NCI-H1930 (cell line): ENCODE measurements at regions not wholly inside any gene's neighbourhood (a gene's known extent, or its start where the extent isn't known, plus 50 kb on each side); places are given as distances from the start of the nearest gene placed in this dataset.
"Not testable (repeated sequence)": the region's sequence is repeated elsewhere in the genome, so short reads cannot be mapped to it uniquely, and the experiment has no call there.

ENCODE experiments used
- DNase-seq, 2 experiments: peaks; one replicate each; lab custom pipeline; 2025; lab: John Stamatoyannopoulos, UW

DNA sequence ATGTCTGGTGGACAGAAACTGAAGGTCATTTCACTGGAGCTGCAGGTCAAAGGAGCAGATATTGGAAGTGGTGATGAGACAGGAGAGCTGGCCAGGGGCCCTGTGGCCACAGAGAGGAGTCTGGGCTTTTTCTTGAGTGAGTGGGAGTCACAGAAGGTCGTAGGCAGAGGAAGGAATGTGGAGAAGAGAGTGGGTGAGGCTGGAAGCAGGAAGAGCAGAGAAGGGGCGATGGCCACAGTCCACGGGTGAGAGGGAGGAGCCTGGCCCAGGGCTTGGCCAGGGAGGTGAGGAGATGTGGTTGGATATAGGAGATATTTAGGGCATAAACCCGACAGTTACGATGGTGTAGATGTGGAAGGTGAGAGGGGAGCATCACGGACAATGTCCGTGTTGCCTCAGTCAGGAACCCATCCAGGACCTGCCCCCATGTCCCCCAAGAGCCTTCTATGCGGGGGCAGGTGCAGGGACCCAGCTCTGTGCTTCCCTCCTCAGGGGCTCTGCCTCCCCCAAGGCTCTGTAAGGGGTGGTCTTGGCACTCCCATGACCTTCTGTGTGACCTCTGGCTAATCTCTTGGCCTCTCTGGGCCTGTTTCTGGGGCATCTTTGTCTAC, 150.5 kb upstream of the PTPN1 start:
- DNase-seq: no peak

DNA sequence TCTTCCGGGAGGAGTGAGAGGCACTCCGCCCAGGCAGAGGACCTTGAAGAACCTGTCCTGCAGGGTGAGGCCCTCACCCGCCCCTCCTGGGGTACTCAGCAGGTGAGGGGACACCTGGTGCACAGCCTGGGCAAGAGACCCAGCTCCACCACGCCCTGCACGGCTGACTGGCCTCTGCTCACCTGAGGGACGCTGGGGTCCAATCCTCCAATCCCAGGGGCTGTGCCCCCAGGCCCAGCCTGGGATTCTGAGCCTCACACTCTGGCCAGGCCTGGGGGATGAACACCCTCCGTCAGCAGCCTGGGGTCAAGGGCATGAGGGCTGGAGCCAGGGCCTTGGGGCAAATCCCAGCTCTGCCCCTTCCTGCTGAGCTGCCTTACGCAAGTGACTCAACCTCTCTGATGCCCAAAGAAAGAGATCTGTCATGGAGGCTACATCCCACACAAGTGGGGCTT, 149.9 kb upstream of the PTPN1 start:
- DNase-seq: no peak

DNA sequence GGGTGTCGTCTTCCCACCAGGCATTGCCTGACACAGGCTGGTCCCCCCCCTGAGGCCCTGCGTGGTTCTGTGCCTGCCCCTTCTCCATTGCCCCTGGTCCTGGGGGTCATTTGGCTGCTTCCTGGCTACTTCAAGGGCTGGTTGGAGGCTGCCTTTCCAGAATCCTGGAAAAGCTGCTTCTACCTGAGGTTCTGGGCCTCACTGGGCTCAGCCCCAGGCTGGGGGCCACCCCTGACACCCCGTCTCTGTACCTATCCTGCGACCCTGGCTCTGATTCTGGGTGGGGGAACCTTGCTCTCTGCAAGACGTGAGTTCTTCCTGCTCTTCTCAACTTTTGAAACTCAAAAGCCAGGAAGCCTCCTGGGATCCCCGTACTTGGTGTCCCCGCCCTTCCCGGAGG, 149.3 kb upstream of the PTPN1 start:
- no peak for DNase-seq

DNA sequence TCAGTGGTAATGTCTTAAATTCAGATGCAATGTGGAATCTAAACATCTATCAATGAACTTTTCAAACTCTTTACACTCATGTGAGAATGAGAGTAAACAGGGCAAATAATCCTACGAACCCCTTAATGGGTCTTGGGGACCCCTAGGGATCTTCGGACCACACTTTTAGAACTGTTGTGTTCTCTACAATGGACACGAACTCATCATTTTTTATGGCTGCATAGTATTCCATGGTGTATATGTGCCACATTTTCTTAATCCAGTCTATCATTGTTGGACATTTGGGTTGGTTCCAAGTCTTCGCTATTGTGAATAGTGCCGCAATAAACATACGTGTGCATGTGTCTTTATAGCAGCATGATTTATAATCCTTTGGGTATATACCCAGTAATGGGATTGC, 148.0 kb upstream of the PTPN1 start:
- not testable (repeated sequence) for DNase-seq

DNA sequence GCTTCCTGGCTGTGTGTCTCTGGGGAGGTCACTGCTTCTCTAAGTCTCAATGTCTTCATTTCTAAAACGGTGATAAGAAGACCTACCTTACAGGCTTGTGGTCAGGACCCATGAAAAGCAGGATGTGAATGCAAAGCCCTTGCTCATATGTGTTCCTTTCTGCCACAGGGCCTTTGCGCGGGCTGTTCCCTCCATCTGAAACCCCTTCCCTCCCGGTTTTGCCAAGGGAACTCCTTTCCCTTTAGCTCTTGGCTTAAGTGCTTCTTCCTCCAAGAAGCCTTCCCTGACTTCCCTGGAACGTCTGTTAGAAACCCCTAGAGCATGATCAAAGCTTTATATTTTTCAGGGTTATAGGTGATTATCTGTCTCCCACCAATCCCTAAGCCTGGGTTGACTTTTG, 147.2 kb upstream of the PTPN1 start:
- DNase-seq: no peak

DNA sequence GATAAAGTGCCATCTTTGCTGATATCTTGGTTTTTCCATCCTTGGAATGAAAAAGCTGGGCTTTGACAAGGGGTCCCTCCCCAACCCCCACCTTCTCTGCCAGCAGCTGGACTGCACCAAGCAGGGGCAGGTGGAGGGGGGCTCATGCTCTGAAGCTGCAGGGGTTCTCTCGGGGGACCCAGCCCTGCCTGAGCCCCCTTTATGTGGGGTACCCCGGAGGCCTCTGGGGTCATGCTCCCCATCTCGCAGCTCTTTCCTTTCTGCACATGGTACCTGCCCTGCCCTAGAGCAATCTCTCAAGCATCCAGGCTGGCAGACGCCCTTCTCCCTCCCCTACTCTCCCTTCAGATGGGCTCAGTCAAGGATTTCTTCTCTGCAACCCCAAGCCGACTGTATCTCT, 146.7 kb upstream of the PTPN1 start:
- DNase-seq: no peak

DNA sequence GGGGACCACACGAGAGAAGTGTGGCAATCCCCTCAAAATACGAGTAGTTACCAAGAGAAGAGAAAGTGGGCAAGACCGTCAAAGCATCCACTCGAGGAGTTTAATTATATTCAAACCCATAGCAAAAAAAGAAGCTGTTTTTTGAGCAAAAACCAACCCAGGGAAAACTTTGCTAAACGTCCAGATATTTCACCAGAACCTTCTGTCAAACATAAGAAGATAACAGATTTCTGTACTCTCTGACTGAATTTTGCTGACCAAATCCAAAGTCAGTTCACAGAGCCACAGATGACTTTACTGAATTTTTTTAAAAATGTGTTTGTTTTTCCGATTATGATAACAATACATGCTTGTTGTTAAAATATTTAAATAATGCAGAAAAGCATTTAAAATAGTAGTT, 145.6 kb upstream of the PTPN1 start:
- no peak for DNase-seq

DNA sequence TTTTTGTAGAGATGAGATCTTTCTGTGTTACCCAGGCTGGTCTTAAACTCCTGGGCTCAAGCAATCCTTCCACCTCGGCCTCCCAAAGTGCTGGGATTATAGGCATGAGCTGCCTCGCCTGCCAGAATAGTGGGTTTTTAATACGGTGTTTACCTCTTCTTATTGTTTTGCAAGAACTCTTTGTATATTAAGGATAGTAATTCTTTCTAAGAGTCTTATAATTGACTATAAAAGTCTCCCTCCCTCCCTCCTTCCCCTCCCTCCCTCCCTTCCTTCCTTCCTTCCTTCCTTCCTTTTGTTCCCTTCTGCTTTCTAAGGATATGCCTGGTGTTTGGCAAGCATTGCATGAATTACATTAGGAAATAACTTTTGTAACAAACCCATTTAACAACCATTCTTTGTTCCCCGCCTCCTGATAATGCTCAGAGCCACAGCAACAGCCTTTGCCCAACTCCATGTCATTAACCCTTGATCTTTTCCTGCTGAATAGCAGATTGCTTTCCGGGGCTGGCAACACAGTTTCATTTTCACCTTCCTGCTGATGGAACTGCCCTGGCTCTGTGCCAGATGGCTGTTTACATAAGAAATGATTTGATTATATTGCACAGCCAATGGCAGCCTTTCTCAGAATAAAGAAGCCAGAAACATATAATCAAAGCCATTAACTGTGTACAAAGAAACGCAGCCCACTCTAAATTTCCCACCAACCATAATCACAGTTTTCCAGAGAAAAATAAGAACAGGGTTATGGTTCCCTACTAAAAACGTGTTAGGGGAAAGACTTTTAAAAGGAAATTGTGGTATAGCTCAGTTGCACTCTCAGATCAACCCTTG, 143.7 kb upstream of the PTPN1 start:
- DNase-seq: peak in 1 of 2 experiments; percentile 44

DNA sequence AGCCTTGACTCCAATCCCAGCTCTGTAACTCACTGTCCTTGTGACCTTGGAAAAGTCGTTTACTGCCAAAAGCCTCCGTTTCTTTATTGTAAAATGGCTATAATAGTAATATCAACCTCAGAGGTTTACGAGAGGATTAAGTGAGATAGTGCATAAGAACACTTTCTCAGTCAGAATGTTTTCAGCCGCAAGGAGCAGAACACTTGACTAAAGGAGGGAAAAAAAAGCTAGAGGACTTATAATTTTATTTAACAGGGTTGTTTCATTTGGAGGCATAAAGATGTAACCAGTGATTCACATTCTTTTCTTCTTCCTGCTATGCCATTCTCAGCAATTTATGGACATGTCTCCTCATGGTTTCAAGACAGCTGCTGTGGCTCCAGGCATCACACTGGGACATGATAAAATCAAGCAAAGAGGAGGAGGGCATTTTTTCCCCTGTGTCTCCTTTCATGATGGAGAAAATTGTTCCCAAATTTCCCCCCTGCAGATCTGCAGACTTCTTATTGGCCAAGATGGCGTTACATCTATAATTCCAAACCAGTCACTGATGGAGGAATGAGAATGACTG, 143.0 kb upstream of the PTPN1 start:
- DNase-seq: no peak

DNA sequence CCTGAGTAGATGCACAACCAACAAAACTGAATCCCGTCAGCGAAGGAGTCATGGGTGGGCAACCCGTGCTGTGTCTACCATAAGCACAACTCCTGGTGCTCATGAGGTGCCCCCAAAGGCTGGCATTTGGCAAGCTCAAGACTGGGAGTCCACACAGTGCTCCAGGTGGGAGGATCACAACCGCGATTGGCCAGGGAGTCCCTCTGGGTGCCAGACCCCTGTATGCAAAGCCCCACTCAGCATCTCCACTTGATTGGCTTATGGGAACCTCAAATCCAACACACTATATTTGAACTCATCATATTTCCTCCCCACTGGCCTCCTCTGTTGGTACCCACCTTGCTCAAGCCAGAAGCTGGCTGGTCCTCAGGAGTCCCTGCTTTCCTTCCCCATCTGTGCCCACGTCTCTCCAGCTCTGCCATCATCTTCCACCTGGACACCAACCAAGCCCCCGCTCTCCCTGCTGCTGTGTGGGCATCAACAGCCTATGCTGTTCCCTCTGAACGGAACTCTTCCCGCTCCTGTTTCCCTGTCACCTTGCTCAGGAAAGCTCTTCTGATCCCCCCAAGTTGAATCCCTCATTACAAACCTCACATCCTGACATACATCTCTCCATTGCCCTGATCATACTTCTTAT, 142.3 kb upstream of the PTPN1 start:
- no peak for DNase-seq

DNA sequence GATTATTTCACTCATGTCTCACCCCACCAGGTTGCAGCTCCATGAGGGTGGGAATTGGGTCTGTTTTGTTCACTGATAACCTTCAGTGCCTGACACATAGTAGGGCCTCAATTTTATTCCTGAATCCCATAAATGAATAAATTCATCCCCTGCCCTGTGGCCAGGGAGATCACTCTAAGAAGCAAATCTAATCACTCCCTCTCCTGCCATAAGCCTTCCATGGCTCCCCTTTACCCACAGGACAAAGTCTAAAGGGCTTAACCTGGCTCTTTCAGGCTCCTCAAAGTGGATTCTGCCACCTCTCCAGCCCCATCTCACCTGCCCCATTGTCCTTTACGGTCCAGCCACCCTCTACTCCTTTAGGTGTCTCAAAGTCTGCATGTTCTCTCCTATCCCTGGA, 141.8 kb upstream of the PTPN1 start:
- no peak for DNase-seq

DNA sequence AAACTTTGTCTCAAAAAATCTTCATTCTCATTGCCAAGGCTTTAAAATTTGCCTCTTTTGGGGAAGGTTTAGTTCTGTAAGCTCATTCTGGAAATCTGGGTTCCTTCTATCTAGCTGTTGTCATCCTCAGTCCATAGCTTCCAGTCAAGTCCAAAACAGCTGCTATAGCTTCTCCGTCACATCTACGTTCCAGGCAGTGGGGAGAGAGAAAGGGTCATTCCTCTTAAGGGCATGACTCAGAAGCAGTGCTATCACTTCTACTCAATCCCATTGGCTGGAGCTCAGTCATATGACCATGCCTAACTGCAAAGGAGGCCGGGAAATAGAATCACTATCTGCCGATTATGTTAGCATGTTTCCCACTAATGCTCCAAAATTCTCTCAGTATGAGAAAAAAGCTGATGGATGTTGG, 141.4 kb upstream of the PTPN1 start:
- DNase-seq: no peak

DNA sequence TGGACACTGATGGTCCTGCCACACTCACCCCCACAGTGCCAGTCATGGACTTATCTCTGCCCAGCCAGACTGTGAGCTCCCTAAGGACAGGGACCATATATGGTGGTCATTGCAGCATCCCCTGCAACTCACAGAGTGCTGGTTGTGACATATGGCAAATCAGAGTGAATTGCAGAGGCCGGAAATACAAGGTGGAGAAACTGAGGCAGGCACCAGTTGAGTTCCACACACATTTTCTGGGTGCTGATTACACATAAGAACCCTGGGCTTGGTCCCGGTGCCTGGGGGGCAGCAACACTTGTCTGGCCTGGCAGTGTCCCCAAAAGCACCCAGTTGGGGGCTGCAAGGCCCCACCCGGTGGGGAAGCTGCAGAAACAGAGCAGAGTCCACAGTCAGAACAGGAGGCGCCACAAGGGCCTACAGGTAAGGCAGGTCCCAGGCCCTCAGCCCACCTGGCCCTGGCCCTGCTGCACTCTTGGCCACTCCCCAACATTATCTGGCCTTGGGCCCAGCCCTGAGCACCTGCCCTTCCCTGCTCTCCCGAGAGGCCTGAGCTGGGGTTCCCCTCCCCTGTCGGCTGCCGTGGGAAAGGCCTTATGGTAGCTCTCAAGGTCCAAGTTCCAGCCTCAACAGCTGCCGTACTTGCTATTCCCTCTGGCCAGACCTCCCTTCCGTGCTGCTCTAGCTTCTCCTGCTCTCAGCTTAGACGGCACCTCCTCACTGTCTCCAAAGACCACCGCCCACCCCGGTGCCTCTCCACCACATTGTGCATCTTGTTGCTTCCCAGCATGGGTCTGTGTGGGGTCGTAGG, 140.8 kb upstream of the PTPN1 start:
- DNase-seq: no peak

DNA sequence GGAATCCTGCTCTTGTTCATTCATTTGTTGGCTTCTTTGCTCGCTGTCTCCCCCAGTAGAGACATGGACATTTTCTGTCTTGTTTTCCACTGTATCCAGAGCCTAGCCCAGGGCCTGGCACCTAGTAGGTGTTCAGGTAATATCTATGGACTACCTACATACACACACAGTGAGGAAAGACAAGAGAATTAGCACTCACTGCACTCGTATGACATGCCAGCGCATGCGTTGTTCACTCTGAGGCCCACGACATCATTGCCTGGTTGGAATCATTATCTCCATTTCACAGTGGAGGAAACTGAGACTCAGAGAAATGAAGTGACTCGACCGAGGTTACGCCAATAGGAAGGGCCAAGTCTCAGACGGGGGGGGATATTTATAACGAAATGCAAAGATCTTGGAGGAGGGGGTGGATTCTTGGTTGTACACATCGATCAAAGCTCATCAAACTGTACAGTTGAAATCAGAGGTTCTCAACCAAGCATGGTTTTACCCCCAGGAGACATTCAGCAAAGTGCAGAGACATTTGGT, 140.1 kb upstream of the PTPN1 start:
- DNase-seq: no peak

DNA sequence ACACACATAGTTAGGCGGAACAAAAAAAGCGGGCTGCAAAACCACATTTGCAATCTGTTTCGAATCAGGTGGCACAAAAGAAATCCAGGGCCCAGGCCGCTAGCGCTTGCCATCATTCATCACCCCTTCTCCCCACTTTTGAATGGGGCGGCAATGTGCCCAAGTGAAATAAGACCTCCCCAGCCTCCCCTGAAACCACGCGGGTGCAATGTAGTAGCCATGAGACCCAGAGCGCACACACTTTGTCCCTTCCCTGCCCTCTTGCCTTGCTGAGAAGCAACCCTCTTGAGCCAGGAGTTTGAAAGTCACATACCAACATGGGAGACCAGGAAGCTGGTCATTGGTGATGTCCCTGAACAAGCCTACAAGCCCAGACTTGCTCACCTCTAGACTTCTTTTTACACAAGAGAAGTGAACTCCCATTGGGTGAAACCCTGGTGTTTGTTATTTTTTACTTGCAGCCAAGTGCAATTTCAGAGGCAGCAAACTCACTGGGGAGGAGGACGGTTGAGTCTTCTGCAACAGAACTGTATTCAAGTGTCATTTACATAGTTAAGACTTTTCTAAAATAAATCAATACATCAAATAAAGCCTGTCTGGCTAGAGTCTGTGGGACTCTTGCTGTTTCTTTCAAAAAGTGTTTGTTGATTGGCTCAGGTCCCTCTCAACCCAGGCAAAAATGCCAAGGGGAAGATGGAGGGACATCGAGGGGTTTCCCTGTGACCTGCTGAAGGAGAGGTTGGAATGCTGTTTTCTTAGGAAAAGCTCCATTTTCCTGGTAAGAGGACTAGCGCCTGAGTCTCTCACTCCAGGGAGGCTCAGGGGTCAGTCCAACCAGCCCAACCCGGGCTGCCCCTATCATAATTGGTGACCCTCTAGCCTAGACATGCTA, 138.1 kb upstream of the PTPN1 start:
- DNase-seq: no peak

DNA sequence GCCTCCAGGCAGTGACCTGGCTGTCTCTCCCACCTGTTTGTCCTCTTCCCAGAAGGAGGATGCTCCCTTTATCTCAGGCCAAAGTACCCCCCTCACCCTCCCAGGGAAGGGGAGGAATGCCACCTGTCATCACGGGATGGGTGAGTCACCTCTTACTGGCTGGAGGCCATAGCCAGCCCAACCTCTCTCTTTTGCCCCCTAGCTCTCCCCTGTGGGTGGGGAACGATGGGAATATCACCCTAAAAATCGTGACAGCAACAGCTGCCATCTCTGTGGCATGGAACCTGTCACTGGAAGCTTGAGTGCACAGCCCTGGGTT, 137.5 kb upstream of the PTPN1 start:
- DNase-seq: no peak

DNA sequence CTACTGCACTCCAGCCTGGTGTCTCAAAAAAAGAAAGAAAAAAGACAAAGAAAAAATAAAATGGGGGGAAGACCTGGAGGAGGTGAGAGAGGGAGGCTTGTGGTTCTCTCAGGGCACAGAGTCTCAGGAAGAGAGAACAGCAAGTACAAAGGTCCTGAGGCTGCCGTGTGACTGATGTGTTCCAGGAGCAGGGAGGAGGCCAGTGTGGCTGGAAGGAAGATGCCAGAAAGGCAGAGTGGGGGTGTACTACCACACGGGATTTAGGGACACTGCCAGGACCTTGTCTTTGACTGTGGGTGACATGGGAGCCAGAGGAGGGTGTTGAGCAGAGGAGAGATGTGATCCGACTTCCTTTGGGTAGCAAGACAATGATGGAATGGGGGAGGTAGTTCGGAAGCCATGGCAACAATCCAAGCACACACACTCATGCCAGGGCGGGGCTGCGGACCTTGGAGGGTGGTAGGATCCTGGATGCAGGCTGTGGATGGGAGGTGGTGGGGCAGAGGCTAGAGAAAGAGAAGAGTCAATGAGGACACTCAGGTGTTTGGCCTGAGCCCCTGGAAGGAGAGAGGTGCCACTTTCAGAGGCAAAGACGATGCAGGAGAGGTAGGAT, 136.4 kb upstream of the PTPN1 start:
- no peak for DNase-seq

DNA sequence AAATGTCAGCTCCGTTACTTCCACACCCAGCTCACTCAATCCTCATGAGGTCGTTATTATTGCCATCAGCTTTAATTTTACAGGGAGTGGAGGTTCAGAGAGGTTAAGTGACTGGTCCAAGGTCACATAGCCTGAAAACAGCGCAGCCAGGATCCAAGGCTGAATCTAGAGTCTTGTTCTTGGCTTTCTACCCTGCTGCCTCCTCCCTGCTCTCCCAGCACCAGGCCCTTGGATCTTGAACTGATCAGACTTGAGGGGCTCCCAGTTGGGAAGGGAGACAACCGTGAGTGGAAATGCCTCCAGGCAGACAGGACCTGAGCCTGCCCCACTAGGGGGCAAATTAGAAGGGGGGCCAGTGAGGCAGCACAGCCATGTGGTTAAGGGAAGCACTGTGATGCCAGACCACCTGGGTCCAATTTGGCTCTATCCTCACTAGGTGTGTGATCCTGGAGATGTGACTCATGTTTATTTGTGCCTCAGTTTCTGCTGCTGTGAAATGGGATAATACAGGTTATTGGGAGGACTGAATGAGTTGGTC, 135.6 kb upstream of the PTPN1 start:
- no peak for DNase-seq

DNA sequence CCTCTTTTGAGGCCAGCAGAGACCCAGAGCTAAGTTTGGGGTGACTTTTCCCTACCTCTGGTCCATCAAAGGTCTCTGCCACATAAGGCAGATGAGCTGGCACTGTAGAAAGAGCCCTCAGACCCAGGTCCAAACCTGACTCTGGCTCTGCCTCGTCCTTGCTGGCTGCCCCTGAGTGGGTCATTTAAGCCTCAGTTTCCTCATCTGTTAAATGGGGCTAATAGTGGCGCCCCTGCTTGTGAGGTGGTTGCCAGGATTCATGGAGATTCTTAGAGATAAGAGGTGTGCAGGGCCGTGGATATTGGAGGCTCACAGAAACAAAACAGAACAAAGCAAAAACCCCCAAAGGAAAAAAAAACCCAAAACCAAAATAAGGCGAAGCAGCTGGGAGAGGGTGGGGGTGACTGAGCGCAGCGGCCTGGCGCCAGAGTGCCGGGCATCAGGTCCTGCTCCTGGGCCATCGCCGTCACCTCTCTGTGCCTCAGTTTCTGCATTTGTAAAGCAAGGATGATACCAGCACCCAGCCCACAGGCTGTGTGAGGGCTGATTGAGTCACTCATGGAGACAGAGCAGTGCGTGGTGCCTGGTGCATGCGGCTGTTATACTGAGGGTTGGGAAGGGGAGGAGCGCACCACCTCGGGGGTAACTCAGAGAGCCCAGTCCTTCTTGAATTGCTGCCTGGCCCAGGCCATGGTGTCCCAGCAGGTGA, 133.8 kb upstream of the PTPN1 start:
- no peak for DNase-seq
